ENCODE measurements at regions not wholly inside any gene's neighbourhood (a gene's known extent, or its start where the extent isn't known, plus 50 kb on each side); places are given as distances from the start of the nearest gene placed in this dataset.

DNA sequence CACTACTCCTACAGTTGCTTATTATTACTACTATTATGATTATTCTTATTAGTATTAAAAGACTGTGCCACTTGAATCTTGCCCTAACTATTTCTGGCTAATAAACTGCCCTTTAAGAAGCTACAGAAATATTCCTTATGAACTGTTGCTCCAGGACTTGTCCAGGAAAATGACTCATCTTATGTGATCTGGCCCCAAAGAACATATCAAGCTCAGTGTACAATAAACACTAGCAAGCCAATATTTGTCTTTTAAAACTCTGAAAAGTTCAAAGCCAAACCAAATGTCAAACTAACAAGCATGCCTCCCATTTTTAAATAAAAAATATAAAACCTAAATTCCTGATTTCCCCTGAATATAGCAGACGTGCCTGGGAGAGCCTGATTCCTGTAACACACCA, 88.7 kb upstream of the SIM2 start:
- Histone ChIP-seq H3K79me2 (ENCODE audit: insufficient read depth, low read length) (no peaks in the 10 kb centered on the region), H3K4me2 (ENCODE audit: low read length) (no peak overlapping the region), H3K9ac (ENCODE audit: low read length) (no peak overlapping the region), H2AFZ (ENCODE audit: low read depth, low read length, poor library complexity, severe bottlenecking) (no peak overlapping the region), H3K4me1 (ENCODE audit: control insufficient read depth in 1 of 2, insufficient read depth in 2 of 2, low read length in 2 of 2) (no peaks in the 10 kb centered on the region), H3K4me3 (replicated peaks in 1 of 2; ENCODE audit: low read depth in 1 of 2, low read length in 2 of 2) (no peak overlapping the region), H3K9me3 (ENCODE audit: control insufficient read depth in 1 of 2, insufficient read depth in 1 of 2, low read depth in 1 of 2, low read length in 2 of 2) (no peaks in the 10 kb centered on the region), H3K27ac (ENCODE audit: low read depth, low read length) (no peak overlapping the region), H3K36me3 (ENCODE audit: control insufficient read depth in 1 of 2, insufficient read depth in 2 of 2, low read length in 2 of 2) (no peaks in the 10 kb centered on the region), H3K27me3 (ENCODE audit: insufficient read depth, low read length) (no peaks in the 10 kb centered on the region), H3K9me2 (ENCODE audit: insufficient read depth) (no peaks in the 10 kb centered on the region), H4K20me1 (ENCODE audit: insufficient read depth) (no peaks in the 10 kb centered on the region)
- TF ChIP-seq CTCF (IDR thresholded peaks at IDR 0.05 in 2 of 3, conservative IDR thresholded peaks at IDR 0.05 in 1 of 3; ENCODE audit: borderline replicate concordance in 1 of 3, insufficient read depth in 1 of 3, low read depth in 2 of 3, low read length in 2 of 3) (no peak), EZH2phosphoT487 (IDR thresholded peaks at IDR 0.05; ENCODE audit: borderline replicate concordance) (no peak), SRF (IDR thresholded peaks at IDR 0.05; ENCODE audit: low read depth) (no peak), REST (IDR thresholded peaks at IDR 0.05; ENCODE audit: low read depth) (no peak), EGR1 (IDR thresholded peaks at IDR 0.05; ENCODE audit: low read depth) (no peak), ELF1 (IDR thresholded peaks at IDR 0.05; ENCODE audit: borderline replicate concordance, low read depth) (no peak), ZBTB33 (IDR thresholded peaks at IDR 0.05; ENCODE audit: extremely low read depth, insufficient replicate concordance, low read length) (no peak), CEBPB (IDR thresholded peaks at IDR 0.05; ENCODE audit: low read depth) (no peak), YY1 (IDR thresholded peaks at IDR 0.05; ENCODE audit: extremely low read depth, insufficient replicate concordance, low read depth, low read length) (no peak), CBX3 (IDR thresholded peaks at IDR 0.05; ENCODE audit: low read depth) (no peak), RAD21 (IDR thresholded peaks at IDR 0.05; ENCODE audit: low read depth) (no peak)
- ChIA-PET RAD21 (ENCODE audit: low non-redundant PET in 1 of 2, low total read pairs in 2 of 2, uncharacterized antibody in 2 of 2, unreplicated experiment in 2 of 2) (no interaction called here), POLR2A (no interaction called here), CTCF (interaction anchor here (1.4 kb wide), 1 partner anchor 20 kb away, joined by 8 read pairs; no protein-coding TSS in a partner anchor)
- DNase-seq (ENCODE audit: low read depth, low spot score) = no peak
- intact Hi-C loops (cut with micrococcal nuclease) = no loop called here
- no peak for ATAC-seq
- no TSS peak for BruUV-seq (replicated peaks)
